ENCODE measurements at regions not wholly inside any gene's neighbourhood (a gene's known extent, or its start where the extent isn't known, plus 50 kb on each side); places are given as distances from the start of the nearest gene placed in this dataset.

- Histone ChIP-seq H3K9ac (replicated peaks; ENCODE audit: extremely low read depth, insufficient read depth, low read length) (no peak overlapping the region), H3K27me3 (ENCODE audit: control insufficient read depth in 2 of 2, insufficient read depth in 2 of 2, low read length in 2 of 2) (peaks cover 30 to 66% of the 10 kb centered on the region in 2 experiments), H3K79me2 (ENCODE audit: control insufficient read depth, insufficient read depth, low read length) (no peaks in the 10 kb centered on the region), H3K9me3 (replicated peaks; ENCODE audit: control insufficient read depth, insufficient read depth, low read length) (no peaks in the 10 kb centered on the region), H3K9me1 (replicated peaks; ENCODE audit: control insufficient read depth, extremely low read depth, insufficient read depth, low read length) (no peaks in the 10 kb centered on the region), H3K4me3 (replicated peaks in 1 of 3; ENCODE audit: insufficient read depth in 1 of 3, low read depth in 1 of 3, low read length in 3 of 3) (no peak overlapping the region), H2AFZ (ENCODE audit: low read depth, low read length) (no peak overlapping the region), H3K36me3 (ENCODE audit: control insufficient read depth in 2 of 2, extremely low read depth in 1 of 2, insufficient read depth in 2 of 2, low read length in 2 of 2) (no peaks in the 10 kb centered on the region), H3K4me1 (ENCODE audit: control insufficient read depth, extremely low read depth, insufficient read depth, low read length) (no peaks in the 10 kb centered on the region), H4K20me1 (replicated peaks; ENCODE audit: control insufficient read depth, extremely low read depth, insufficient read depth, low read length) (no peaks in the 10 kb centered on the region), H3K27ac (ENCODE audit: insufficient read depth, low read depth, low read length) (no peak overlapping the region), H3K4me2 (ENCODE audit: insufficient read depth, low read length) (no peak overlapping the region)
- intact Hi-C loops (cut with micrococcal nuclease) = loop anchor here (10.0 kb wide), 1 partner anchor 170 kb away; no protein-coding TSS in a partner anchor
- no peak for DNase-seq (ENCODE audit: low read depth, low spot score)
- BruUV-seq (replicated peaks) = no TSS peak
- TF ChIP-seq POLR2AphosphoS5 (IDR thresholded peaks at IDR 0.05; ENCODE audit: insufficient read depth, low read depth, low read length) = no peak
- TF ChIP-seq JUN (IDR thresholded peaks at IDR 0.05; ENCODE audit: borderline replicate concordance, insufficient read depth, insufficient read length, low read depth) = no peak
- ChIA-PET POLR2A (no interaction called here), CTCF (no interaction called here)
- dilution Hi-C loops (cut with MboI; ENCODE audit: extremely low pct_ligation_motif_present, low sequenced_read_pairs) = no loop called here
- FAIRE-seq = no peak
Observed at GRCh38 chr15:38174691-38175090, 77.9 kb upstream of the SPRED1 start.

DNA sequence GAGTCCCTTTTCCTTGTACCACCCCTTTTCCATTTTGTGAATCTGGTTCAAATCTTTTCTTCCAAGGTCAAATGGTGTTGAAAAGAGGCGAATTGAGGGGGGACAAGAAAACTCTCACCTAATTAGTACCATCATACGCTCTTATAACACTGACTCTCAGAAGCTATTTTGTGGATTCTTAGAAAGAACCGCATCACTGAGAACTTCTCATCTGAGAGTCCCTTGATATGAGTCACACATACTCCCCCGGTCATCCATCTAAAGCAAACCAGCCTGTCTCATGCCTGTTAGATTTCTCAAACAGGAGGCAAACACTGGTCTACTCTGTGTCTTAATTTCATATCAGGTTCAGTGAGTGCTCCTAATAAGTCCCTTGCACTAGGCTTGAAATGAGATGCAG is 76.5 kb upstream of the SPRED1 start:
- no peak overlapping the region for H3K27ac ChIP-seq (ENCODE audit: insufficient read depth, low read depth, low read length)
- H3K4me1 ChIP-seq (ENCODE audit: control insufficient read depth, extremely low read depth, insufficient read depth, low read length) = no peaks in the 10 kb centered on the region
- ChIA-PET POLR2A (no interaction called here), CTCF (no interaction called here)
- no peaks in the 10 kb centered on the region for H3K36me3 ChIP-seq (ENCODE audit: control insufficient read depth in 2 of 2, extremely low read depth in 1 of 2, insufficient read depth in 2 of 2, low read length in 2 of 2)
- intact Hi-C loops (cut with micrococcal nuclease) (loop anchor here (10.0 kb wide), 1 partner anchor 171 kb away; no protein-coding TSS in a partner anchor), dilution Hi-C loops (cut with MboI; ENCODE audit: extremely low pct_ligation_motif_present, low sequenced_read_pairs) (no loop called here)
- no peak overlapping the region for H3K4me3 ChIP-seq (replicated peaks in 1 of 3; ENCODE audit: insufficient read depth in 1 of 3, low read depth in 1 of 3, low read length in 3 of 3)
- H2AFZ ChIP-seq (ENCODE audit: low read depth, low read length) = no peak overlapping the region
- H3K9me1 ChIP-seq (replicated peaks; ENCODE audit: control insufficient read depth, extremely low read depth, insufficient read depth, low read length) = no peaks in the 10 kb centered on the region
- no peaks in the 10 kb centered on the region for H3K79me2 ChIP-seq (ENCODE audit: control insufficient read depth, insufficient read depth, low read length)
- FAIRE-seq = no peak
- H3K27me3 ChIP-seq (ENCODE audit: control insufficient read depth in 2 of 2, insufficient read depth in 2 of 2, low read length in 2 of 2) = peaks cover 30 to 52% of the 10 kb centered on the region in 2 experiments
- BruUV-seq (replicated peaks) = no TSS peak
- H3K9me3 ChIP-seq (replicated peaks; ENCODE audit: control insufficient read depth, insufficient read depth, low read length) = no peaks in the 10 kb centered on the region
- TF ChIP-seq FOS (IDR thresholded peaks at IDR 0.05; ENCODE audit: borderline replicate concordance, insufficient read depth, low read length) (no peak), EZH2 (IDR thresholded peaks at IDR 0.05; ENCODE audit: borderline replicate concordance, low read depth, low read length, severe bottlenecking) (no peak), POLR2A (IDR thresholded peaks at IDR 0.05; ENCODE audit: low read depth, low read length) (no peak), GATA2 (IDR thresholded peaks at IDR 0.05; ENCODE audit: insufficient read depth, insufficient read length, low read depth, low read length) (no peak)
- TF ChIP-seq, protein P1, sequence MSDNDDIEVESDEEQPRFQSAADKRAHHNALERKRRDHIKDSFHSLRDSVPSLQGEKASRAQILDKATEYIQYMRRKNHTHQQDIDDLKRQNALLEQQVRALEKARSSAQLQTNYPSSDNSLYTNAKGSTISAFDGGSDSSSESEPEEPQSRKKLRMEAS (IDR thresholded peaks at IDR 0.05; ENCODE audit: insufficient read depth, insufficient read length) = no peak
- TF ChIP-seq, protein P2, sequence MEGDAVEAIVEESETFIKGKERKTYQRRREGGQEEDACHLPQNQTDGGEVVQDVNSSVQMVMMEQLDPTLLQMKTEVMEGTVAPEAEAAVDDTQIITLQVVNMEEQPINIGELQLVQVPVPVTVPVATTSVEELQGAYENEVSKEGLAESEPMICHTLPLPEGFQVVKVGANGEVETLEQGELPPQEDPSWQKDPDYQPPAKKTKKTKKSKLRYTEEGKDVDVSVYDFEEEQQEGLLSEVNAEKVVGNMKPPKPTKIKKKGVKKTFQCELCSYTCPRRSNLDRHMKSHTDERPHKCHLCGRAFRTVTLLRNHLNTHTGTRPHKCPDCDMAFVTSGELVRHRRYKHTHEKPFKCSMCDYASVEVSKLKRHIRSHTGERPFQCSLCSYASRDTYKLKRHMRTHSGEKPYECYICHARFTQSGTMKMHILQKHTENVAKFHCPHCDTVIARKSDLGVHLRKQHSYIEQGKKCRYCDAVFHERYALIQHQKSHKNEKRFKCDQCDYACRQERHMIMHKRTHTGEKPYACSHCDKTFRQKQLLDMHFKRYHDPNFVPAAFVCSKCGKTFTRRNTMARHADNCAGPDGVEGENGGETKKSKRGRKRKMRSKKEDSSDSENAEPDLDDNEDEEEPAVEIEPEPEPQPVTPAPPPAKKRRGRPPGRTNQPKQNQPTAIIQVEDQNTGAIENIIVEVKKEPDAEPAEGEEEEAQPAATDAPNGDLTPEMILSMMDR (IDR thresholded peaks at IDR 0.05; ENCODE audit: extremely low read depth in 1 of 2, insufficient read depth in 1 of 2, low read depth in 1 of 2, low read length in 2 of 2) = no peak
- no peak for DNase-seq (ENCODE audit: low read depth, low spot score)
- H3K4me2 ChIP-seq (ENCODE audit: insufficient read depth, low read length) = no peak overlapping the region
- H4K20me1 ChIP-seq (replicated peaks; ENCODE audit: control insufficient read depth, extremely low read depth, insufficient read depth, low read length) = no peaks in the 10 kb centered on the region
- no peak overlapping the region for H3K9ac ChIP-seq (replicated peaks; ENCODE audit: extremely low read depth, insufficient read depth, low read length)

All from endothelial cell of umbilical vein (primary cell).